ENCODE measurements at regions not wholly inside any gene's neighbourhood (a gene's known extent, or its start where the extent isn't known, plus 50 kb on each side); places are given as distances from the start of the nearest gene placed in this dataset.

DNA sequence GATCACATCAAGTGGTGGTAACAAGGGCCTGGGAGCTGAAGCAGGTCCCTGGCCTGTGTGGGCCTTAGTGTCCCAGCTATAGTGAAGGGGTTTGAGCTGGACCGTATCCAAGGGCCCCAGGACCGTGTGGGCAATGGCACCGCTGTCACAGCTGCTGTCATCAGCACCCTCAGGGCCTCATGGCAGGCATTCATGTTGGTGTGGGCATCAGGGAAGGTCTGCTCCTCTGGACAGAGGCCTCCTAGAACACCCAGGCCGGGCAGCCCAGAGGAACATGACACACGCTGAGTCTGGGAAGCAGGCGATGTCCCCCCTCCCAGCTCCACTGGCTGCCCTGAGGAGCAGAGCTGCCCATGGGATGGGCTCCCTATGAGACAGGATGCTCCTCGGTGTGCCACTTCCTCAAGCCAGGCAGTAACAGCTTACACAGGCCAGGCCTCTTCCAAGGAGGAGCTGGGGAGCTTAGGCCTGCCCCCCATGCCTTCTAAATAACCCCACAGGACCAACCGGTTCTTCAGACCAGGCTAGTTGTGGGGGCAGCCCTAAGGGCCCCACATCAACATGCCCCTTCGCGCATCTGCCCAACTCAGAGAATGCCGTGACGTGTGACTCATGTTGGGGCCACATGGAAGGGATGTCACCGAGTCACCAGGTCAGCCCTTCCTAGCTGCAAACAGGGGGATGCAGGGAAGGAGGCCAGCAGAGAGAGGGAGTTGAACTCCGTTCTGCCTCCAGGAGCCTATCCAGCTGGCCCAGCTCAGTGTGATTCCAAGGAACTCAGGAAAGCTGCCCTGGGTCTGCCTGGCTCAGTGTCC is 80.4 kb downstream of the PITPNM2 start:
- no peak overlapping the region for H3K4me3 ChIP-seq
- H3K27me3 ChIP-seq = no peaks in the 10 kb centered on the region
- peak overlapping the region in 3 of 4 donors; percentile 23 to 65 (median 62) for H3K27ac ChIP-seq (replicated peaks in 1 of 4)
- no peak for DNase-seq (ENCODE audit: extremely low spot score)
- intact Hi-C loops (cut with DNase I) = no loop called here
- 69% methylated on average over 7 of the region's 14 CpGs for WGBS
- TF ChIP-seq POLR2AphosphoS5 (IDR thresholded peaks at IDR 0.05) (no peak), EP300 (IDR thresholded peaks at IDR 0.05) (no peak), POLR2A (IDR thresholded peaks at IDR 0.05; ENCODE audit: low read depth) (no peak)
- TF ChIP-seq, protein P1, sequence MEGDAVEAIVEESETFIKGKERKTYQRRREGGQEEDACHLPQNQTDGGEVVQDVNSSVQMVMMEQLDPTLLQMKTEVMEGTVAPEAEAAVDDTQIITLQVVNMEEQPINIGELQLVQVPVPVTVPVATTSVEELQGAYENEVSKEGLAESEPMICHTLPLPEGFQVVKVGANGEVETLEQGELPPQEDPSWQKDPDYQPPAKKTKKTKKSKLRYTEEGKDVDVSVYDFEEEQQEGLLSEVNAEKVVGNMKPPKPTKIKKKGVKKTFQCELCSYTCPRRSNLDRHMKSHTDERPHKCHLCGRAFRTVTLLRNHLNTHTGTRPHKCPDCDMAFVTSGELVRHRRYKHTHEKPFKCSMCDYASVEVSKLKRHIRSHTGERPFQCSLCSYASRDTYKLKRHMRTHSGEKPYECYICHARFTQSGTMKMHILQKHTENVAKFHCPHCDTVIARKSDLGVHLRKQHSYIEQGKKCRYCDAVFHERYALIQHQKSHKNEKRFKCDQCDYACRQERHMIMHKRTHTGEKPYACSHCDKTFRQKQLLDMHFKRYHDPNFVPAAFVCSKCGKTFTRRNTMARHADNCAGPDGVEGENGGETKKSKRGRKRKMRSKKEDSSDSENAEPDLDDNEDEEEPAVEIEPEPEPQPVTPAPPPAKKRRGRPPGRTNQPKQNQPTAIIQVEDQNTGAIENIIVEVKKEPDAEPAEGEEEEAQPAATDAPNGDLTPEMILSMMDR (IDR thresholded peaks at IDR 0.05) = no peak
- no peaks in the 10 kb centered on the region for H3K9me3 ChIP-seq
- peaks cover 51 to 78% (median 73%) of the 10 kb centered on the region in 4 donors for H3K4me1 ChIP-seq
- no peaks in the 10 kb centered on the region for H3K36me3 ChIP-seq

DNA sequence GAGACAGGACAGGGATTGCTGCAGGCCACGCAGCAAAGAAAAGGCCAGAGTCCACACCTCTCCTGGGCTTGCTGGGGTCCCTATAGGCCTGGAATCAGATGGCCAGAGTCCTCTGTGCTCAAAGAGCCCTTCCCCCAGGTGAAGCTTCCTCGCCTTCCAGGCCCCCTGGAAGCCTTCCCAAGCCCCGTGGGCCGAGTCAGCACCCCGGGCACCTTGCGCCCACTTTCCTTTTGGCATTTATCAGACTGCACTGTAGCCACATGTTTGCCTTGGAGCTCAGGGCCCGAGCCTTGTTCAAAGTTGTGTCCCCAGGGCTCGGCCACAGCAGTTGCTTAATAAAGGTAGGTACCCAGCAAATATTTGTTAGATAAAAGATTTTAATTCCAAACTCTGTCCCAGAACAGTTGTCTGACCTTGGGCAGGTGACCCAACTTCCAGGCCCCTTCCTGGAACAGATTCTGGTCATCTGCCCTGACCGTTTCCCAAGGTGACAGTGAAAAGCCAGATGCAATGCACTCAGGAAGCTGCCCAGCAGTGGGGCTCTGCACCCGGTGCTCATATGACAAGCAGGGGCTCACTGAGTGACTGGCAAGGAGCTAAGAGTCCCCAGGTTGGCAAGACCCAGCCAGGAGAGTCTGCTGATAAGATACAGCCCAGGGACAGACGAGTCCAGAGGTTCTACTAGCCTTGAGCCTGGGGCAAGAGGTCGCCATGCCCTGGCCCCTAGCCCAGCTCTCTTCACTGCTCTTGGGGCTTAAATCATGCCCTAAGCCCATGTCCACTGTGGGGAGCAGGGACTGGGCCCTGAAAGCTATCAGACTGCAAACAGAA is 81.2 kb downstream of the PITPNM2 start:
- H3K4me1 ChIP-seq = peaks cover 51 to 78% (median 73%) of the 10 kb centered on the region in 4 donors
- intact Hi-C loops (cut with DNase I) = no loop called here
- no peak for TF ChIP-seq POLR2AphosphoS5 (IDR thresholded peaks at IDR 0.05)
- TF ChIP-seq, protein P1 (IDR thresholded peaks at IDR 0.05) = no peak
- TF ChIP-seq POLR2A (IDR thresholded peaks at IDR 0.05; ENCODE audit: low read depth) = no peak
- no peak for TF ChIP-seq EP300 (IDR thresholded peaks at IDR 0.05)

GRCh38 chr12:123067654-123068053 is 83.2 kb downstream of the PITPNM2 start:
- Histone ChIP-seq H3K27ac (replicated peaks in 1 of 4) (no peak overlapping the region), H3K9me3 (no peaks in the 10 kb centered on the region), H3K27me3 (no peaks in the 10 kb centered on the region), H3K36me3 (no peaks in the 10 kb centered on the region), H3K4me3 (no peak overlapping the region), H3K4me1 (peaks cover 70 to 82% (median 80%) of the 10 kb centered on the region in 4 donors)
- intact Hi-C loops (cut with DNase I) = no loop called here
- TF ChIP-seq POLR2AphosphoS5 (IDR thresholded peaks at IDR 0.05) = no peak
- no peak for DNase-seq (ENCODE audit: extremely low spot score)
- 97% methylated on average over 5 of the region's 5 CpGs for WGBS

More for the DNA sequence above, 81.2 kb downstream of the PITPNM2 start:
- no peak for DNase-seq (ENCODE audit: extremely low spot score)
- H3K4me3 ChIP-seq = no peak overlapping the region
- 91% methylated on average over 9 of the region's 12 CpGs for WGBS
- no peaks in the 10 kb centered on the region for H3K36me3 ChIP-seq
- peak overlapping the region in 1 of 4 donors; percentile 62 for H3K27ac ChIP-seq (replicated peaks in 1 of 4)
- H3K9me3 ChIP-seq = no peaks in the 10 kb centered on the region
- no peaks in the 10 kb centered on the region for H3K27me3 ChIP-seq

DNA sequence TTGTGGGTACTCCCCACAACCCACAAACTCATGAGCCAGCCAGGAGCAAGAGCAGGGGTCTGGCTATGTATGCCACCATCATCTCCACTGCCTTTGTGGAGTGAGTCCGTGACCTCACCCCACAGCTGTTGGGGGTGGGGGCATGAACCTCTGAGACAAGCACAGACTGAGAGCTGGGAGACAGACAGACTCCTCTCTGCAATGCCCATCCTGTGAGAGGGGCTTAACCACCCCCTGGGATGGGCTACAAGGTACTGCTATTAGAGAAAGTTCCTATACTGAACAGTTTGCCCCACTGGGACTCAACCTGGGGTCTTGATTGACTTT is 84.5 kb downstream of the PITPNM2 start:
- H3K27ac ChIP-seq (replicated peaks in 1 of 4) = peak overlapping the region; percentile 1 to 83 (median 50)

More for the DNA sequence above, 84.5 kb downstream of the PITPNM2 start:
- H3K36me3 ChIP-seq = no peaks in the 10 kb centered on the region
- TF ChIP-seq POLR2AphosphoS5 (IDR thresholded peaks at IDR 0.05) = no peak
- TF ChIP-seq, protein P1 (IDR thresholded peaks at IDR 0.05) = no peak
- TF ChIP-seq EP300 (IDR thresholded peaks at IDR 0.05) = no peak
- TF ChIP-seq POLR2A (IDR thresholded peaks at IDR 0.05; ENCODE audit: low read depth) = no peak
- no peaks in the 10 kb centered on the region for H3K27me3 ChIP-seq
- intact Hi-C loops (cut with DNase I) = no loop called here
- WGBS = no CpG with 5 or more reads among the region's 1 CpG
- H3K4me1 ChIP-seq = peaks cover 72 to 83% (median 82%) of the 10 kb centered on the region in 4 donors
- H3K4me3 ChIP-seq = no peak overlapping the region
- DNase-seq (ENCODE audit: extremely low spot score) = no peak
- H3K9me3 ChIP-seq = no peaks in the 10 kb centered on the region

Data from esophagus muscularis mucosa (tissue), 4 donors.